NCI-H2196 treated with DMSO at 0.1 percent for 48 hours (cell line): ENCODE measurements at regions not wholly inside any gene's neighbourhood (a gene's known extent, or its start where the extent isn't known, plus 50 kb on each side); places are given as distances from the start of the nearest gene placed in this dataset.

Experiments used
- DNase-seq: peaks from one replicate; lab custom pipeline; 2025; ENCODE audit not compliant: unreplicated experiment; lab: John Stamatoyannopoulos, UW

- DNase-seq, result no peak
Observed at GRCh38 chr1:189866606-189867005, 611.1 kb downstream of the BRINP3 start.

- no peak for DNase-seq
Observed at GRCh38 chr1:189868021-189868420, 609.6 kb downstream of the BRINP3 start.

- no peak for DNase-seq
Observed at GRCh38 chr1:189874715-189875435, 602.8 kb downstream of the BRINP3 start.

- DNase-seq, result no peak
Observed at GRCh38 chr1:189880135-189880534, 597.5 kb downstream of the BRINP3 start.

- no peak for DNase-seq
Observed at GRCh38 chr1:189899686-189900425, 577.8 kb downstream of the BRINP3 start.

GRCh38 chr1:189904509-189904908 lies 573.2 kb downstream of the BRINP3 start:
- DNase-seq, result no peak

GRCh38 chr1:189908113-189908512 lies 569.6 kb downstream of the BRINP3 start:
- DNase-seq, result no peak

DNA sequence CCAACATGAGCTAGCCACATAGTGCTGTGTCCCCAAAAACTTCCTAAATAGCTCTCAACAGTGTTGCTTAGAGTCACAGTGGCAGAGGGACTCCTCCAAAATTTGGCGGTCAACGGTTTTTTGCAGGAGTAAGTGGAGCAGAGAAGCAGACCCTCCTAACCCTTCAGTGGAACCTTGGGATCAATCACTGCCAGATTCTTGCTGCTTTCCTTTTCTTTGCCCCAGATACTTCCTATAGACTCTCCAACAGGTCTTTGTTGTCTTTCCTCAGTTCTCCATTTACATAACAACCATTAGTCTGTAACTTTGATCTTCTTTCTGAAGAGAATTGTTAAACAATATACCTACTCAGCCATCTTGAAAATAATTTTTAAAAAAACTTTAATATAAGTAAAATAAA lies 556.1 kb downstream of the BRINP3 start:
- no peak for DNase-seq

DNA sequence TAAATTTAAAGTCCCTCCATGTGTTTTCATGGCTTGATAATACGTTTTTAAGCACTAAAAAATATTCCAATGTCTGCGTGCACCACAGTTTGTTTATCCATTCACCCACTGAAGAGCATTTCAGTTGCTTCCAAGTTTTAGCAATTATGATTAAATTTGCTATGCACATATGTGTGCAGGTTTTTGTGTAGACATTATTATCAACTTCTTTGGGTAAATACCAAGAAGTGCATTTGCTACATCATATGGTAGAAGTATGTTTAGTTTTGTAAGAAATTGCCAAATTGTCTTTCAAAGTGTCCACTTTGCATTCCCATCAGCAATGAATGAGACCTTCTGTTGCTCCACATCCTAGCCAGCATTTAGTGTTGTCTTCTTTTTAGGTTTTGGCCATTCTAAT lies 550.0 kb downstream of the BRINP3 start:
- no peak for DNase-seq

GRCh38 chr1:189929501-189930099 lies 548.1 kb downstream of the BRINP3 start:
- DNase-seq, result no peak

DNA sequence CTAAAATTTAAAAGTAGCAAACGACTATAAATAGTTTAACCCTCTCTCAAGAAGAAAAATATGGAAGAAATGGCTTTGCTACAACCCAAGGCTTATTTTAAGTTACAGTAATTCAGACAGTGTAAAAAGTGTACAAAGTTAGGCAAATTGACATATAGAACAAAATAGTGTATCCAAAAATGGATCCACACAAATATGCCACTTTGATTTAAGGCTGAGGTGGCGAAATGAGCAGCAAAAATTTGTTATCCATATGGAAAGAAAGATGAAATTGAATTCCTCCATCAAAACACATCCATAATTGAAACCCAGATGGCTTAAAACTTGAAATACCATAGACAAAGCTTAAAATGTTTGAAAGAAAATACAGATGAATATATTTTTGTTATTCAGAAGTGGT lies 540.8 kb downstream of the BRINP3 start:
- DNase-seq, result no peak

DNA sequence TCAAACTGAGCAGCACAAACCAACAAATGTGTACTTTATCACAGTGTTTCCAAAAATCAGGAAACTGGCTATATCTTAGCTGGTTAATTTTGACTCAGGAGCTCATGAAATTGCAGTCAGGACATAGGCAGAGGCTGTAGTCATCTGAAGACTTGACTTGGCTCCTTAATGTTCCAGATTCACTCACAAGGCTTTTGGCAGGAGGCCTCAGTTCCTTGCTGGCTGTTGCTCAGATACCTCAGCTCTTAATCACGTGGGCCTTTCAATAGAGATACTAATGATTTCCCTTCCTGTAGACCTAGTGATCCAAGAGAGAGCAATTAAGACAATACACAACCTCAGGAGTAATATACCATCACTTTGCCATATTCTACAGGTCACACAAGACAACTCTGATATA lies 537.7 kb downstream of the BRINP3 start:
- no peak for DNase-seq

DNA sequence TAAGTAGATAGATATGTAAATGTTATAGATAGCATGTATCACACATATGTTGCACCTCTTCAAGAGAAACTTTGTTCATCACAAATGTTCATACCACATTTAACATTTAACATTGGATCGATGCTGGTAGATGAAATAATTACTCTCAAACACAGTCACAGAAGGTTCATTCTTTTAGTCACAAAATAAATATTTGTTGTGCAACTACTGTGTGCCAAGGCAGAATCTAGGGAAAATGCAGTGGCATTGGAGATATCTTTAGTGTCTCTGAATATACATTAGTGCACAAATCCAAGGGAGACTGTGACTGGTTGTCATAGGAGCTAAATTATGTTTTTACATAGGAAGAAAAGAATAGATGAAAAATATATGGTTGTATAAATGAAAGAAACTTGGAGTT lies 535.7 kb downstream of the BRINP3 start:
- DNase-seq, result no peak

- no peak for DNase-seq
Observed at GRCh38 chr1:189958756-189959155, 518.9 kb downstream of the BRINP3 start.

GRCh38 chr1:189960769-189961168 lies 516.9 kb downstream of the BRINP3 start:
- no peak for DNase-seq

DNA sequence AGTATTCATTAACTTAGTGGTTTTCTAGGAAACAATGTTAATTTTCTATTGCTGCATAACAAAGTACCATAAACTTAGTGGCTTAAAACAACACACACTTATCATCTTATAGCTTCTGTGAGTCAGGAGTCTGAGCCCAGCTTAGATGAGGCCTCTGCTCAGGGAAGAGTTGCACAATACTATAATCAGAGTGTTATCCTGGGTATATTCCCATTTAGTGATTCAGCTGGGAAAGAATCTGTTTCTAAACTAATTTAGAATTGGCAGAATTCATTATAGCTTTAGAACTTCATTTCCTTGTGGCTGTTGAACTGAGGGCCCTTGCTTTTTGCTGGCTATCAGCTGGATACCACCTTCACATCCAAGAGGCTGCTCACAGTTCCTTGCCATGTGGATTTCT lies 515.5 kb downstream of the BRINP3 start:
- no peak for DNase-seq

DNA sequence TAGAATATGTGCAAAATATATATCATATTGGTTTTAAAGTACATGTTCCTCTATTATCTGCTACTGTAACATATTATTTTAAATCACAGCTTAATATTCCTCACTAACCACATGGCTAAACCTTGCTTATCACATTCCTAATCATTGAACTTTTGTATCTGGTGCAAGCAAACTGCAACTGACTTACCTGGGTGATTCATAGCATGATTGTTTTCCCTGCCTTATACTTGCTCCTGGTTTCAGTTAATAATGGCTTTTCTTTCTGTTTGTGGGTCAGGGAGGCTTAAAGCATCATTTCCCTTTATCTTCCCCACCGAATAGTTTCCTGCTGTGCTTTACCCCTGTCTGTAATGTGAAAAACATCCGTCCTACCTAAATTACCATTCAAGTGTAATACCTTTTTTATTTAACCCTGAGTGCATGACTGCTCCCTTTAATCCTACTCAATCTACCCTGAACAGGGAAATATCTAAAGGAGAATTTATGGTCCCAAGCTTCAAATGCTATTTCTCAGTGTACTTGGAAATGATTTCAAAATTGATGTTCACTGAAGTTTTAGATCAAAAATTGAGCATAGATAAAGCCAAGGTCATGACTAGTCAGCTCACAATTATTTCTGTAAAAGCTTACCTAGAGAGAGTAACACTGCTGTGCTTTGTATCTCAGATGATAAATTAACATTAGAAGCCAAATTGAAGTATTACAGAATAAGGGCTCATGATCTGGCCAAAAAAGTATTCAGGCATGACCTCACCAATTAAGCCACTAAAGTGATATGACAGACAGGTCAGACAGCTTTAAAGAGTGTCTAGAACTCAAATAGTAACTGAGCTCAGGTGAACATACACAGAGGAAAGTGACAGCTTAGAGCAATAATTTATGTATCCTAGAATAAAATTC lies 507.1 kb downstream of the BRINP3 start:
- no peak for DNase-seq

DNA sequence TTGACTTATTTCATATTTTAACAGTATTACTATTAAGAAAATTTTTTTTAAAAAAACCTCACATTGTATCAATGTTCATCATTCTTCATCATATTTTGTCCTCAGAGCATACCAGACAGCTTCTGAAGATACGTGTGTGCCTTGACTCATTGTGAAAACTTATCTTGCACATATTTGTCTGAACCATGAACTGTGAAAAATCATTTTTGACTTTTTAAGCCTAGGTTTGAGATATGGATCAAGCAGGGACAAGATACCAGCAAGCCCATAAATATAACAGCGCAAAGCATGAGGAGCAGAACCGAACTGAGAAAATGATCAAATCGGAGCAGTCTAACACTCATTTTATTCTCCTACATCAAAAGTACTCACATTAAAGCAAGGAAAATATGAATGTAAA lies 506.0 kb downstream of the BRINP3 start:
- no peak for DNase-seq

- DNase-seq, result no peak
Observed at GRCh38 chr1:189977184-189977583, 500.5 kb downstream of the BRINP3 start.

DNA sequence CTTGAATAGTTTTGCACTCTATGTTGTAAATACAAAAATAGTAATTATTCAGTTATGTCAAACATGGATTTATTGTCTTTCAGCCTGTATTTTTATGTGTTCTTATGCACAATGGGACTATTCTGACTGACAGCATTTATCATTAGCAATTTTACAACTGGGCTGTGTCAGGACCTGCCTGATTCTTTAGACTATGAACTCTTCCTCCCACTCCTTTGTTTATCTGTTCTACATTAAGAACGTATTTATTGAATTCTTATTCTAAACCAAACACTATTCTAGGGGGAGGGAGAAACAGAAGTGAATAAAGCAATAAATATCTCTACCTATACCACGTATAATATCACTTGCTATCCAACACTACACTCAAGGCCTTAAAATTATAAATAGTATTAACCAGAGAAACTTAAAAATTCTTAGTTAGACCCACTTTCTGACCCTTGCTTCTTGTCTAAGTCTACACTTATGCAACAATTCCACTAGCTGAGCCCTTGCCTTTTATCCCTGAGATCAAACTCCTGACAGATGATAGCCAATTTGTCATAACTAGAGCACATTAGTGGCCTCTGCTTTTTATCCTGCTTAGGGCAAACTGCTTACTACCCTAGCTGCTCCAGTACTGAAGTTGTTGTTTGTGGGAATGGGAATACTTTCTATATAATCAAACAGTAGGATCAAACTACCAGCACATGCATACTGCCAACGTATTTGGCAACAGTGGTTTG lies 494.3 kb downstream of the BRINP3 start:
- no peak for DNase-seq

DNA sequence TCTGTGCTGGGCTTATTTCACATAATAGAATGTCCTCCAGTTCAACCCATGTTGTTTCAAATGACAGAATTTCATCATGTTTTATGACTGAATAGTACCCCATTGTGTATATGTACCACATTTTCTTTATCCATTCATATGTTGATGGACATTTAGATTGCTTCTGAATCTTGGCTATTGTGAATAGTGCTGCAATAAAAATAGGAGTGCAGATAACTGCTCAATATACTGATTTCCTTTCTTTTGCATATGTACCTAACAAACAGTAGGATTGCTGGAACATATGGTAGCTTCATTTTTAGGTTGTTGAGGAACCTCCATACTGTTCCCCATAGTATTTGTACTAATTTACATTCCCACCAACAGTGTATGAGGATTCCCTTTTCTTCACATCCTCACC lies 491.1 kb downstream of the BRINP3 start:
- DNase-seq, result no peak
